WTC11 (cell line): ENCODE measurements at regions not wholly inside any gene's neighbourhood (a gene's known extent, or its start where the extent isn't known, plus 50 kb on each side); places are given as distances from the start of the nearest gene placed in this dataset.

Experiments used
- ATAC-seq: fragments of 200-7000 bp; cut with Tn5 transposase; 2 replicates; pipeline ENCODE4 v1.10.0; 2021; ENCODE audit warnings: mild to moderate bottlenecking, moderate library complexity
- CTCF ChIA-PET: fragments of 300-600 bp; sonication (Branson Sonifier 250); formaldehyde crosslinking; loops from one replicate; lab custom pipeline; 2021; ENCODE audit warnings: antibody characterized with exemption; lab: Charles Lee
- POLR2A ChIA-PET: fragments of 350-600 bp; sonication (Branson Sonifier 250); formaldehyde crosslinking; loops from one replicate; lab custom pipeline; 2021; ENCODE audit warnings: antibody characterized with exemption; lab: Charles Lee
- DNase-seq: peaks from one replicate; pipeline ENCODE4 v3.0.0; 2021; ENCODE audit warnings: low spot score
- H3K27ac Mint-ChIP-seq: 2 replicates; pipeline ENCODE4 v1.8.0; 2021; ENCODE audit warnings: mixed read lengths
- H3K27me3 Mint-ChIP-seq: 2 replicates; pipeline ENCODE4 v1.8.0; 2021; ENCODE audit warnings: low read depth, mild to moderate bottlenecking, moderate library complexity, mixed read lengths
- H3K36me3 Mint-ChIP-seq: 2 replicates; pipeline ENCODE4 v1.8.0; 2021; ENCODE audit warnings: mixed read lengths
- H3K4me1 Mint-ChIP-seq: 2 replicates; pipeline ENCODE4 v1.8.0; 2022; ENCODE audit warnings: mixed read lengths
- H3K4me3 Mint-ChIP-seq: 2 replicates; pipeline ENCODE4 v1.8.0; 2021; ENCODE audit warnings: mild to moderate bottlenecking, moderate library complexity, mixed read lengths
- H3K9me3 Mint-ChIP-seq: 2 replicates; pipeline ENCODE4 v1.8.0; 2021; ENCODE audit warnings: mixed read lengths
- FOXJ3 ChIP-seq: sonication (generic); formaldehyde crosslinking; IDR thresholded peaks from 2 replicates; pipeline ENCODE4 v1.9.0; 2021; ENCODE audit warnings: missing genetic modification reagents, mild to moderate bottlenecking, borderline replicate concordance
- FOXK1 ChIP-seq: sonication (generic); formaldehyde crosslinking; IDR thresholded peaks from 2 replicates; pipeline ENCODE4 v1.8.0; 2022; ENCODE audit warnings: mild to moderate bottlenecking, moderate library complexity, missing genetic modification reagents
- GRHL2 ChIP-seq: fragments of 250-450 bp; sonication (Bioruptor Pico); IDR thresholded peaks from 2 replicates; pipeline ENCODE4 v1.8.0; 2022; ENCODE audit warnings: mild to moderate bottlenecking, moderate library complexity; ENCODE audit not compliant: insufficient replicate concordance, severe bottlenecking
- NFE2L1 ChIP-seq: sonication (generic); formaldehyde crosslinking; IDR thresholded peaks from 2 replicates; pipeline ENCODE4 v1.8.1; 2023; ENCODE audit warnings: missing genetic modification reagents
- NR3C1 ChIP-seq: sonication (generic); formaldehyde crosslinking; conservative IDR thresholded peaks from 2 replicates; pipeline ENCODE4 v1.8.1; 2023; ENCODE audit warnings: low read depth, mild to moderate bottlenecking, missing genetic modification reagents
- RELA ChIP-seq: sonication (generic); formaldehyde crosslinking; IDR thresholded peaks from 2 replicates; pipeline ENCODE4 v1.8.1; 2022; ENCODE audit warnings: missing genetic modification reagents, mild to moderate bottlenecking, borderline replicate concordance
- TCF7 ChIP-seq: sonication (generic); formaldehyde crosslinking; IDR thresholded peaks from 2 replicates; pipeline ENCODE4 v1.8.0; 2022; ENCODE audit warnings: mild to moderate bottlenecking, low read depth, missing genetic modification reagents, moderate library complexity
- ZNF121 ChIP-seq: sonication (generic); formaldehyde crosslinking; IDR thresholded peaks from 2 replicates; pipeline ENCODE4 v1.8.0; 2023; ENCODE audit warnings: missing genetic modification reagents
- ZNF671 ChIP-seq: fragments of 250-450 bp; sonication (Bioruptor Pico); IDR thresholded peaks from 2 replicates; pipeline ENCODE4 v1.8.0; 2021; ENCODE audit warnings: mild to moderate bottlenecking
- TF ChIP-seq, protein P1 (sequence below): sonication (generic); formaldehyde crosslinking; IDR thresholded peaks from 2 replicates; pipeline ENCODE4 v1.8.1; 2022; ENCODE audit warnings: mild to moderate bottlenecking, missing genetic modification reagents, moderate library complexity, borderline replicate concordance
- TF ChIP-seq, protein P2 (sequence below): sonication (generic); formaldehyde crosslinking; IDR thresholded peaks from 2 replicates; pipeline ENCODE4 v1.8.1; 2023; ENCODE audit warnings: mild to moderate bottlenecking, missing genetic modification reagents, moderate library complexity
- TF ChIP-seq, protein P3 (sequence below): fragments of 250-450 bp; sonication (Bioruptor Pico); IDR thresholded peaks from 2 replicates; pipeline ENCODE4 v2.1.2; 2022; ENCODE audit warnings: mild to moderate bottlenecking, moderate library complexity
- TF ChIP-seq, protein P4 (sequence below): sonication (generic); formaldehyde crosslinking; IDR thresholded peaks from 2 replicates; pipeline ENCODE4 v1.8.0; 2022; ENCODE audit warnings: mild to moderate bottlenecking, missing genetic modification reagents
- TF ChIP-seq, protein P5 (sequence below): sonication (generic); formaldehyde crosslinking; IDR thresholded peaks from 2 replicates; pipeline ENCODE4 v1.8.0; 2022; ENCODE audit warnings: mild to moderate bottlenecking, missing genetic modification reagents
- TF ChIP-seq, protein P6 (sequence below): sonication (generic); formaldehyde crosslinking; IDR thresholded peaks from 2 replicates; pipeline ENCODE4 v1.8.1; 2023; ENCODE audit warnings: mild to moderate bottlenecking, missing genetic modification reagents, borderline replicate concordance
- TF ChIP-seq, protein P7 (sequence below): sonication (generic); formaldehyde crosslinking; IDR thresholded peaks from 2 replicates; pipeline ENCODE4 v1.8.1; 2022; ENCODE audit warnings: missing genetic modification reagents, borderline replicate concordance
- TF ChIP-seq, protein P8 (sequence below): fragments of 250-450 bp; sonication (Bioruptor Pico); IDR thresholded peaks from 2 replicates; pipeline ENCODE4 v1.9.0; 2021; ENCODE audit warnings: moderate library complexity, mild to moderate bottlenecking, inconsistent platforms, borderline replicate concordance

DNA sequence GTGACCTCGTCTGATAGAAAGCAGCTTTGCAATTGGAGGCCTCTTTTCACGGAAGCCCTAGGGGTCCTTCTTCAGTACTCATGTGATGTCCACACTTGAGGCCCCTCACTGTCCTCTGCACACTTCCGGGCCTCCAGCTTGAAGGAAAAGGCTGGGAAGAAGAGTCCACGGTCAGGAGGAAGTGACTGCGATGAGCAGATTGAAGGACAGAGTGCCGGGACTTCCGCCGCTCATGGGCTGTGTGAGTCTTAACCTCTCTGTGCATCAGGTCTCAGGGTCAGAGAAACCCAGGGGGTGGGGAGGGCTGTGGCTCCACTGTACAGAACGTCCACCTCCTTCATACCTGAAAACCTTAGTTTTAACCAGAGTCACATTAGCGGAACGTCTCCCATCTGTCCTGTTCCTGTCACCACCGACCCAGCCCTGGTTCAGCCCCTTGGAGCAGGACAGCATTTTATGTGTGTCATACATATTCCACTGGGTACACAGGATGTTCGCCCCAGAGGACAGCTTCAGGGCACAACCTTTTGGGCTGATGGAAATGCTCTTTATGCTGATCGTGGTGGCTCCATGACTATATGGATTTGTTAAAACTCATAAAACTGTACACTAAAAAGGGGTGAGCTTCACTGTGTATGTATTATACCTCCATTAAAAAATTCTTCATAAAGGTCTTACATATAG lies 51.0 kb upstream of the SORCS2 start:
- Mint-ChIP-seq H3K27me3 (no peaks in the 10 kb centered on the region), H3K4me3 (no peak overlapping the region), H3K4me1 (peaks cover 5% of the 10 kb centered on the region), H3K9me3 (no peaks in the 10 kb centered on the region), H3K36me3 (no peaks in the 10 kb centered on the region), H3K27ac (no peak overlapping the region)
- no peak for DNase-seq
- ChIA-PET CTCF (interaction anchor here (0.6 kb wide), 1 partner anchor 10 kb away, joined by 3 read pairs; no protein-coding TSS in a partner anchor), POLR2A (no interaction called here)
- TF ChIP-seq GRHL2 (CRISPR knock-in tag) (no peak), NFE2L1 (CRISPR knock-in tag) (no peak)
- no peak for ATAC-seq

DNA sequence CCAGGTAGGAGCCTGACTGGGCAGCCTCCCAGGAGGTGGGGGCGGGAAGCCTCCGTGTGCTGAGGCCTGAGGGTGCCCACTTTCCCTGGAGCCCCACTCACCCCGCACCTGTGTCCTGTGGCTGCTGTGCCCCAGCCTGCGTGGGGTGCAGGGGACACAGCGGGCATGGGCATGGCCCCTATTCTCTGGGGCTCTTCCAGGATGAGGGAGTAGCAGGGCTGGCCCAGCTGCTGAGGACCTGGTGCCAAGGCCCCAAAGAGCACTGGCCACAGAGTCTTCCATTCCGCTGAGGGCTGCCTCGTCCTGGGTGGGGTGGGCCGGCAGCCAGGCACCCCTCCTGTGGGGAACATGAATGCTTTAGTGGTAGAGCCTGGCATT lies 51.7 kb upstream of the SORCS2 start:
- Mint-ChIP-seq H3K36me3 (no peaks in the 10 kb centered on the region), H3K27ac (no peak overlapping the region), H3K9me3 (no peaks in the 10 kb centered on the region), H3K27me3 (no peaks in the 10 kb centered on the region), H3K4me3 (no peak overlapping the region), H3K4me1 (peaks cover 11% of the 10 kb centered on the region)
- no peak for ATAC-seq
- no peak for DNase-seq
- TF ChIP-seq ZNF671 (CRISPR knock-in tag) (no peak), ZNF121 (CRISPR knock-in tag) (no peak)
- TF ChIP-seq, protein P1, sequence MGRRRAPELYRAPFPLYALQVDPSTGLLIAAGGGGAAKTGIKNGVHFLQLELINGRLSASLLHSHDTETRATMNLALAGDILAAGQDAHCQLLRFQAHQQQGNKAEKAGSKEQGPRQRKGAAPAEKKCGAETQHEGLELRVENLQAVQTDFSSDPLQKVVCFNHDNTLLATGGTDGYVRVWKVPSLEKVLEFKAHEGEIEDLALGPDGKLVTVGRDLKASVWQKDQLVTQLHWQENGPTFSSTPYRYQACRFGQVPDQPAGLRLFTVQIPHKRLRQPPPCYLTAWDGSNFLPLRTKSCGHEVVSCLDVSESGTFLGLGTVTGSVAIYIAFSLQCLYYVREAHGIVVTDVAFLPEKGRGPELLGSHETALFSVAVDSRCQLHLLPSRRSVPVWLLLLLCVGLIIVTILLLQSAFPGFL (CRISPR knock-in tag): no peak
- CTCF ChIA-PET: interaction anchor here (1.6 kb wide), 1 partner anchor 38 kb away, joined by 6 read pairs; no protein-coding TSS in a partner anchor
- POLR2A ChIA-PET: no interaction called here

DNA sequence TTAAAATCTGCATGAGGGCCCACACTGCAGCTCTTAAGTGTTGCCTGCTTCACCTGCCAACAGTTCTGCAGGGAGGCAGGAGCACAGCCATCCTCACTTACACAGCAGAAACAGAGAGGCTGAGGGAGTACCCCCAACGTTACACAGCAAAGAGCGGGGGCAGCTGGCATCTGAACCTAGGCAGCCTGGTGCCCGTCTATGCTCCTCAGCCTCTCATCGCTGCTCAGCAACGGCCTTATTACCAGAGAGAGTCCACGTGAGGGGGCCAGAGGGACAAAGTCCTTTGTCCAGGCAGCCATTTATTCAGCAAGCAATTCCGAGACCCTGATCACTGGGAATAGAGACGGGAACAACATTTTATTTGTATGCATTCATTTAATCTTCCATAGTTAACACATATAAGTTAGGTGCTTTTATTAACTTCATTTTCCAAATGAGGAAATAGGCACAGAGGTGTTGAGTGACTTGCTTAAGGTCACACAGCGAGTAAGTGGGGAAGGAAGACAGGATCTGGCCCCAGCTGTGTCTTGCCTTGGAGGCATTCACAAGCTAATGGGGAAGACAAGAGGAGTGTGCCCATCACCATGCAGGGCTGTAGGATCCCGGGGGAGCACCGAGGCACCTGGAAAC lies 52.2 kb upstream of the SORCS2 start:
- H3K4me3 Mint-ChIP-seq: no peak overlapping the region
- ChIA-PET CTCF (interaction anchor here (1.6 kb wide), 1 partner anchor 38 kb away, joined by 6 read pairs; no protein-coding TSS in a partner anchor), POLR2A (no interaction called here)
- H3K36me3 Mint-ChIP-seq: no peaks in the 10 kb centered on the region
- no peak for DNase-seq
- H3K9me3 Mint-ChIP-seq: no peaks in the 10 kb centered on the region
- H3K27ac Mint-ChIP-seq: no peak overlapping the region
- H3K4me1 Mint-ChIP-seq: peaks cover 16% of the 10 kb centered on the region
- no peaks in the 10 kb centered on the region for H3K27me3 Mint-ChIP-seq
- ATAC-seq: no peak
- TF ChIP-seq, protein P2, sequence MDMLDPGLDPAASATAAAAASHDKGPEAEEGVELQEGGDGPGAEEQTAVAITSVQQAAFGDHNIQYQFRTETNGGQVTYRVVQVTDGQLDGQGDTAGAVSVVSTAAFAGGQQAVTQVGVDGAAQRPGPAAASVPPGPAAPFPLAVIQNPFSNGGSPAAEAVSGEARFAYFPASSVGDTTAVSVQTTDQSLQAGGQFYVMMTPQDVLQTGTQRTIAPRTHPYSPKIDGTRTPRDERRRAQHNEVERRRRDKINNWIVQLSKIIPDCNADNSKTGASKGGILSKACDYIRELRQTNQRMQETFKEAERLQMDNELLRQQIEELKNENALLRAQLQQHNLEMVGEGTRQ (CRISPR knock-in tag): no peak
- TF ChIP-seq, protein P3, sequence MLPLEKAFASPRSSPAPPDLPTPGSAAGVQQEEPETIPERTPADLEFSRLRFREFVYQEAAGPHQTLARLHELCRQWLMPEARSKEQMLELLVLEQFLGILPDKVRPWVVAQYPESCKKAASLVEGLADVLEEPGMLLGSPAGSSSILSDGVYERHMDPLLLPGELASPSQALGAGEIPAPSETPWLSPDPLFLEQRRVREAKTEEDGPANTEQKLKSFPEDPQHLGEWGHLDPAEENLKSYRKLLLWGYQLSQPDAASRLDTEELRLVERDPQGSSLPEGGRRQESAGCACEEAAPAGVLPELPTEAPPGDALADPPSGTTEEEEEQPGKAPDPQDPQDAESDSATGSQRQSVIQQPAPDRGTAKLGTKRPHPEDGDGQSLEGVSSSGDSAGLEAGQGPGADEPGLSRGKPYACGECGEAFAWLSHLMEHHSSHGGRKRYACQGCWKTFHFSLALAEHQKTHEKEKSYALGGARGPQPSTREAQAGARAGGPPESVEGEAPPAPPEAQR (CRISPR knock-in tag): no peak
- TF ChIP-seq, protein P4, sequence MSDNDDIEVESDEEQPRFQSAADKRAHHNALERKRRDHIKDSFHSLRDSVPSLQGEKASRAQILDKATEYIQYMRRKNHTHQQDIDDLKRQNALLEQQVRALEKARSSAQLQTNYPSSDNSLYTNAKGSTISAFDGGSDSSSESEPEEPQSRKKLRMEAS (CRISPR knock-in tag): no peak
- TF ChIP-seq, protein P5, sequence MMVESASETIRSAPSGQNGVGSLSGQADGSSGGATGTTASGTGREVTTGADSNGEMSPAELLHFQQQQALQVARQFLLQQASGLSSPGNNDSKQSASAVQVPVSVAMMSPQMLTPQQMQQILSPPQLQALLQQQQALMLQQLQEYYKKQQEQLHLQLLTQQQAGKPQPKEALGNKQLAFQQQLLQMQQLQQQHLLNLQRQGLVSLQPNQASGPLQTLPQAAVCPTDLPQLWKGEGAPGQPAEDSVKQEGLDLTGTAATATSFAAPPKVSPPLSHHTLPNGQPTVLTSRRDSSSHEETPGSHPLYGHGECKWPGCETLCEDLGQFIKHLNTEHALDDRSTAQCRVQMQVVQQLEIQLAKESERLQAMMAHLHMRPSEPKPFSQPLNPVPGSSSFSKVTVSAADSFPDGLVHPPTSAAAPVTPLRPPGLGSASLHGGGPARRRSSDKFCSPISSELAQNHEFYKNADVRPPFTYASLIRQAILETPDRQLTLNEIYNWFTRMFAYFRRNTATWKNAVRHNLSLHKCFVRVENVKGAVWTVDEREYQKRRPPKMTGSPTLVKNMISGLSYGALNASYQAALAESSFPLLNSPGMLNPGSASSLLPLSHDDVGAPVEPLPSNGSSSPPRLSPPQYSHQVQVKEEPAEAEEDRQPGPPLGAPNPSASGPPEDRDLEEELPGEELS (CRISPR knock-in tag): no peak
- no peak for TF ChIP-seq RELA (CRISPR knock-in tag)
- no peak for TF ChIP-seq GRHL2 (CRISPR knock-in tag)
- TF ChIP-seq, protein P6, sequence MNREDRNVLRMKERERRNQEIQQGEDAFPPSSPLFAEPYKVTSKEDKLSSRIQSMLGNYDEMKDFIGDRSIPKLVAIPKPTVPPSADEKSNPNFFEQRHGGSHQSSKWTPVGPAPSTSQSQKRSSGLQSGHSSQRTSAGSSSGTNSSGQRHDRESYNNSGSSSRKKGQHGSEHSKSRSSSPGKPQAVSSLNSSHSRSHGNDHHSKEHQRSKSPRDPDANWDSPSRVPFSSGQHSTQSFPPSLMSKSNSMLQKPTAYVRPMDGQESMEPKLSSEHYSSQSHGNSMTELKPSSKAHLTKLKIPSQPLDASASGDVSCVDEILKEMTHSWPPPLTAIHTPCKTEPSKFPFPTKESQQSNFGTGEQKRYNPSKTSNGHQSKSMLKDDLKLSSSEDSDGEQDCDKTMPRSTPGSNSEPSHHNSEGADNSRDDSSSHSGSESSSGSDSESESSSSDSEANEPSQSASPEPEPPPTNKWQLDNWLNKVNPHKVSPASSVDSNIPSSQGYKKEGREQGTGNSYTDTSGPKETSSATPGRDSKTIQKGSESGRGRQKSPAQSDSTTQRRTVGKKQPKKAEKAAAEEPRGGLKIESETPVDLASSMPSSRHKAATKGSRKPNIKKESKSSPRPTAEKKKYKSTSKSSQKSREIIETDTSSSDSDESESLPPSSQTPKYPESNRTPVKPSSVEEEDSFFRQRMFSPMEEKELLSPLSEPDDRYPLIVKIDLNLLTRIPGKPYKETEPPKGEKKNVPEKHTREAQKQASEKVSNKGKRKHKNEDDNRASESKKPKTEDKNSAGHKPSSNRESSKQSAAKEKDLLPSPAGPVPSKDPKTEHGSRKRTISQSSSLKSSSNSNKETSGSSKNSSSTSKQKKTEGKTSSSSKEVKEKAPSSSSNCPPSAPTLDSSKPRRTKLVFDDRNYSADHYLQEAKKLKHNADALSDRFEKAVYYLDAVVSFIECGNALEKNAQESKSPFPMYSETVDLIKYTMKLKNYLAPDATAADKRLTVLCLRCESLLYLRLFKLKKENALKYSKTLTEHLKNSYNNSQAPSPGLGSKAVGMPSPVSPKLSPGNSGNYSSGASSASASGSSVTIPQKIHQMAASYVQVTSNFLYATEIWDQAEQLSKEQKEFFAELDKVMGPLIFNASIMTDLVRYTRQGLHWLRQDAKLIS (CRISPR knock-in tag): no peak
- no peak for TF ChIP-seq NR3C1 (CRISPR knock-in tag)
- TF ChIP-seq, protein P7, sequence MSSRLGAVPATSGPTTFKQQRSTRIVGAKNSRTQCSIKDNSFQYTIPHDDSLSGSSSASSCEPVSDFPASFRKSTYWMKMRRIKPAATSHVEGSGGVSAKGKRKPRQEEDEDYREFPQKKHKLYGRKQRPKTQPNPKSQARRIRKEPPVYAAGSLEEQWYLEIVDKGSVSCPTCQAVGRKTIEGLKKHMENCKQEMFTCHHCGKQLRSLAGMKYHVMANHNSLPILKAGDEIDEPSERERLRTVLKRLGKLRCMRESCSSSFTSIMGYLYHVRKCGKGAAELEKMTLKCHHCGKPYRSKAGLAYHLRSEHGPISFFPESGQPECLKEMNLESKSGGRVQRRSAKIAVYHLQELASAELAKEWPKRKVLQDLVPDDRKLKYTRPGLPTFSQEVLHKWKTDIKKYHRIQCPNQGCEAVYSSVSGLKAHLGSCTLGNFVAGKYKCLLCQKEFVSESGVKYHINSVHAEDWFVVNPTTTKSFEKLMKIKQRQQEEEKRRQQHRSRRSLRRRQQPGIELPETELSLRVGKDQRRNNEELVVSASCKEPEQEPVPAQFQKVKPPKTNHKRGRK (CRISPR knock-in tag): no peak
- TF ChIP-seq FOXK1: no peak
- no peak for TF ChIP-seq TCF7 (CRISPR knock-in tag)
- TF ChIP-seq FOXJ3 (CRISPR knock-in tag): no peak
- TF ChIP-seq, protein P8, sequence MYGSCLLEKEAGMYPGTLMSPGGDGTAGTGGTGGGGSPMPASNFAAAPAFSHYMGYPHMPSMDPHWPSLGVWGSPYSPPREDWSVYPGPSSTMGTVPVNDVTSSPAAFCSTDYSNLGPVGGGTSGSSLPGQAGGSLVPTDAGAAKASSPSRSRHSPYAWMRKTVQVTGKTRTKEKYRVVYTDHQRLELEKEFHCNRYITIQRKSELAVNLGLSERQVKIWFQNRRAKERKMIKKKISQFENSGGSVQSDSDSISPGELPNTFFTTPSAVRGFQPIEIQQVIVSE (CRISPR knock-in tag): no peak
